ENCODE measurements at regions not wholly inside any gene's neighbourhood (a gene's known extent, or its start where the extent isn't known, plus 50 kb on each side); places are given as distances from the start of the nearest gene placed in this dataset.

DNA sequence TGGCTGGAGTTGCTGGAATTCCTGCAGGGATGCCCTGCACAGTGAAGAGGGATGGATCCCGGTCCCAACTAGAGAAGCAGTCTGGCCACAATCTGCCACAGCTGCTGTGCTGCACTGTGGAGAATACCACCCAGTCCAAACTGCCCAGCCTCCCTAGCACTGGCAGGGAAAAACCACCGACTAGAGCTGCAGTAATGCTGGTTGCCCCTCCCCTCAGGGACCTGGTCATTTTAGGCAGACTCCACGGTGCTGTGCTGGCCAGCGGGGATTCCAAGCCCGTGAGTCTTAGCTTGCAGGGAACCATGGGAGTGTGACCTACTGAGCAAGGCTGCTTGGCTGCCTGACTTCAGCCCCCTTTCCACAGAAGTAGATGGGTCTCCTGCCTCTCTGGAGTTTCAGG, 478.0 kb upstream of the ATP11B start:
- no peak overlapping the region for H3K4me3 ChIP-seq (ENCODE audit: low read depth, low read length)
- TF ChIP-seq, protein P1, sequence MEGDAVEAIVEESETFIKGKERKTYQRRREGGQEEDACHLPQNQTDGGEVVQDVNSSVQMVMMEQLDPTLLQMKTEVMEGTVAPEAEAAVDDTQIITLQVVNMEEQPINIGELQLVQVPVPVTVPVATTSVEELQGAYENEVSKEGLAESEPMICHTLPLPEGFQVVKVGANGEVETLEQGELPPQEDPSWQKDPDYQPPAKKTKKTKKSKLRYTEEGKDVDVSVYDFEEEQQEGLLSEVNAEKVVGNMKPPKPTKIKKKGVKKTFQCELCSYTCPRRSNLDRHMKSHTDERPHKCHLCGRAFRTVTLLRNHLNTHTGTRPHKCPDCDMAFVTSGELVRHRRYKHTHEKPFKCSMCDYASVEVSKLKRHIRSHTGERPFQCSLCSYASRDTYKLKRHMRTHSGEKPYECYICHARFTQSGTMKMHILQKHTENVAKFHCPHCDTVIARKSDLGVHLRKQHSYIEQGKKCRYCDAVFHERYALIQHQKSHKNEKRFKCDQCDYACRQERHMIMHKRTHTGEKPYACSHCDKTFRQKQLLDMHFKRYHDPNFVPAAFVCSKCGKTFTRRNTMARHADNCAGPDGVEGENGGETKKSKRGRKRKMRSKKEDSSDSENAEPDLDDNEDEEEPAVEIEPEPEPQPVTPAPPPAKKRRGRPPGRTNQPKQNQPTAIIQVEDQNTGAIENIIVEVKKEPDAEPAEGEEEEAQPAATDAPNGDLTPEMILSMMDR (IDR thresholded peaks at IDR 0.05; ENCODE audit: insufficient read depth, low read depth, low read length), result no peak
- DNase-seq (ENCODE audit: low read depth), result no peak

DNA sequence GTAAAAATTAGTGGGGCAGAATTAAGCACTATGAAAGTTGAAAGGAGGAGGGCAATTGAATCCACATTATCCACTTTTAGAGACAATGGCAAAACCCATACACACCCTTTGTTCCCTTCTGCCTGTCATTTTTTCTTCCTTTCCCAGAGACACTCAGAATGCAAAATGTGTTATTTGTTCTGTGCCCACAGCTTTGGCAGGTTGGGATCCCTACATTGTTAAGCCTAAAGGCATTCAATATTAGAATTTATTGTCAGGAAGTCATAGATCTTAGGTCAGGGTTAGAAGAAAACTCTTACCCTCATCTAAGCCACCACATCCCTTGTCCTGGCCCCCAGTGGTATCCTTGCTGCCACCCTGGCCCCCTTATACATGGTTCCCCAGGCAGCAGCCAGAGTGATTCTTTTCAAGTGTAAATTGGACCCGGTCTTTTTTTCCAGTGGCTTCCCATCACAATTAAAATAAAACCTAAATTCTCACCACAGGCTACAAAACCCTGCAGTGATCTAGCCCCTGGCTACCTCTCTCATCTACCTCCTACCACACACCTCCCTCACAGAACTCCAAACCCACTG, 470.1 kb upstream of the ATP11B start:
- TF ChIP-seq, protein P1 (IDR thresholded peaks at IDR 0.05; ENCODE audit: insufficient read depth, low read depth, low read length), result no peak
- no peak for DNase-seq (ENCODE audit: low read depth)

DNA sequence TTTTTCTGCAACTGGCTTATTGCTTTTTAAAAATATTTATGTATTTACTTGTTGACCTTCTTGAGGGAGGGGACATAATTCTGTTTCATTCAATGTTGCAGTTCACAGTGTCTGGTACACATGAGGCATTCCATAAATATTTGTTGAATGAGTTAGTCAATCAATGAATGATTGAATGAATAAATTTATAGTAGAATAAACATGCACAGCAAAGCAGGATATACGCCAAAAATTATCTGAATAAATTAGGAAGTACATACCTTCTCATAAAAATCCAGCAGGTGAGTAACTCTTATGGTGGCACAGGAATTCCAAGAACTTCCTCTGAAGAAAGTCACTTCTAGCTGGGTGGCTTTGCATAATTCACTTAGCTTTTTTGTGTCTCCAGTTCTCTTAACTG, 469.4 kb upstream of the ATP11B start:
- DNase-seq (ENCODE audit: low read depth), result no peak
- no peak overlapping the region for H3K4me3 ChIP-seq (ENCODE audit: low read depth, low read length)
- TF ChIP-seq, protein P1 (IDR thresholded peaks at IDR 0.05; ENCODE audit: insufficient read depth, low read depth, low read length), result no peak

More for the DNA sequence above, 470.1 kb upstream of the ATP11B start:
- H3K4me3 ChIP-seq (ENCODE audit: low read depth, low read length), result no peak overlapping the region

DNA sequence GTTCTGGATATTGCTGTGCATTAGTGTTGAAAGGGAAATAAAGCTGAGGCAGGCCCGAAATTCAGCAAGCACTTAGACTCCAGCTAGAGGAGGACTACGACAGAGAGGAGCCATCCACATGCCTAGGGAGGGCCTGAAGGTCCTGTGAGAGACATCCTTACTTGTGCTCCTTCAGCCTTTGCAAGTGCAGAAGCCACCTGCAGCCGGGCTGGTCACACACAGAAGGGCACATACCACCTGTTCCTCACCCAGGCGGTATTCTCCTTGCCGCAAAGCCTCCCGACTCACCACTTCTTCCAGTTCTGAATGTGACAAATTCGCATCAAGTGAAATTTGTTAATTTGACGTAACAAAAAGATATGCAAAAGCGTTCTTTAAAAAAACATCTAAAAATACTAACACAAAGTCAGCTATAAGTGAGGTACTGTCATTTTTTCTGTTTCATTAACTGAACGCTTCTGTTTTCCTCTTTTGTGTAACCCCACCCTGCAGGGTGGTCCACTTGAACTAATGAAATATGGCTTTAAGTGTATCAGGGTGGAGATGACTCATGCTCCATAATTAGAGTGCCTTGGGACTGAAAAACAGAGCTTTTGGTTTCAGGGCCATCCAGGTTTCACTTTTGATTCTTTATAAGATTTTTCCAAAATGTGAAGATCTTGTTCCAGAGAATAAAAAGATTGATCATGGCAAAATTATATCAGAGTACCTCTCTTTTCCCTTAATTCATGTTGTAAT, 467.9 kb upstream of the ATP11B start:
- no peak for DNase-seq (ENCODE audit: low read depth)
- H3K4me3 ChIP-seq (ENCODE audit: low read depth, low read length), result no peak overlapping the region
- TF ChIP-seq, protein P1 (IDR thresholded peaks at IDR 0.05; ENCODE audit: insufficient read depth, low read depth, low read length), result no peak

DNA sequence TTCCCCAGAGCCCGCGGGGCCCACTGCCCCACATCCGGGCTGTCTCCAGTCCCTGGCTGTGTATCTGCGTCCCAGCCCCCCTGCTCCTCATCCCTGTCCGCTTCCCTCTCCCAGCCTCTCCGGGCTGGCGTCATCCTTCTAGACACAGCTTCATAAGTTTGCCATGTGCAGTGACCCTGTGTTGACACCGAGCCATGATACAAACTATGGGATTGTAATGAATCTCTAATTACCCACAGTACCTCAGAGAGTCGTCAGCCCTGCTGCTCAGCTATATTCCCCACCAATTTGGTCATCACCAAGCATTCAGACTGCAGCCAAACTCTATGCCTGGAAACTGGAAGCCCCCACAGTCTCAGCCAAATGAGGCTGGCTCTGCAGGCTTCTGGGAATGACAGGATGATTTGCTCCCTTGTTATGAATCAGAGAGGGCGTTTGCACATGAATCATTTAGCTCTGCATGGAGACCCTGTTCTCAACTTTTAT, 466.1 kb upstream of the ATP11B start:
- TF ChIP-seq, protein P1 (IDR thresholded peaks at IDR 0.05; ENCODE audit: insufficient read depth, low read depth, low read length), result no peak
- H3K4me3 ChIP-seq (ENCODE audit: low read depth, low read length), result no peak overlapping the region
- no peak for DNase-seq (ENCODE audit: low read depth)

DNA sequence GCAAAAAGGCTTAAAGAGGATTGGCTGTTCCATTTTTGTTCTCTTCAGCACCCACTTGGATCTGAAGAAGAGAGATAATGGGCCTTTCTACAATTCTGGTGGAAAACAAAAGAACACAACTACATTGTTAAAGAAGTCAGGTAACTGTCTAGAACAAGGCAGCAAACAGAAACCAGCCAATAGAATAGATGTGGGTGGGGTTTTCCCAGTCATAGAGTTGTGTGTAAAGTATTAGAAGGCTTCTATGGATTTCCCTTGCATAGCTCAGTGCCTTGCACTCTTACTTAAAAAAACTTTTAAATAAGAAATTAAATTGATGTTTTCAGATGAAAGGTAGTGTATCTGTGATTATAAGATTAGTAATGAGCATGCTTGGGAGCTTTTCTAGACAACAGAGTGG, 462.7 kb upstream of the ATP11B start:
- TF ChIP-seq, protein P1 (IDR thresholded peaks at IDR 0.05; ENCODE audit: insufficient read depth, low read depth, low read length), result no peak
- H3K4me3 ChIP-seq (ENCODE audit: low read depth, low read length), result no peak overlapping the region
- DNase-seq (ENCODE audit: low read depth), result no peak

All from fibroblast of villous mesenchyme (primary cell).